Activated CD4-positive, alpha-beta T cell treated with anti-CD3 and anti-CD28 coated beads for 36 hours (primary cell): ENCODE measurements at regions not wholly inside any gene's neighbourhood (a gene's known extent, or its start where the extent isn't known, plus 50 kb on each side); places are given as distances from the start of the nearest gene placed in this dataset.
"Not testable (repeated sequence)": the region's sequence is repeated elsewhere in the genome, so short reads cannot be mapped to it uniquely, and the experiment has no call there.

ENCODE experiments used
- ATAC-seq: fragments of 200-7000 bp; cut with Tn5 transposase; one replicate; pipeline ENCODE4 v1.10.0; 2021; ENCODE audit warnings: mild to moderate bottlenecking, moderate library complexity
- CTCF ChIA-PET: fragments of 350-600 bp; sonication (Branson Sonifier 250); formaldehyde crosslinking; loops from one replicate; lab custom pipeline; 2021; ENCODE audit warnings: antibody characterized with exemption; lab: Charles Lee
- POLR2A ChIA-PET: fragments of 350-600 bp; sonication (Branson Sonifier 250); formaldehyde crosslinking; loops from one replicate; lab custom pipeline; 2021; ENCODE audit warnings: antibody characterized with exemption, inconsistent platforms; lab: Charles Lee
- DNase-seq: peaks from one replicate; pipeline ENCODE4 v3.0.0-alpha.2; 2020
- H3K27ac Mint-ChIP-seq: one replicate; pipeline ENCODE4 v1.8.0; 2021; ENCODE audit warnings: mixed read lengths
- H3K27me3 Mint-ChIP-seq: one replicate; pipeline ENCODE4 v1.8.0; 2021; ENCODE audit warnings: mixed read lengths
- H3K36me3 Mint-ChIP-seq: one replicate; pipeline ENCODE4 v1.8.0; 2021; ENCODE audit warnings: low read depth, mixed read lengths
- H3K4me1 Mint-ChIP-seq: one replicate; pipeline ENCODE4 v1.8.0; 2021; ENCODE audit warnings: mixed read lengths
- H3K4me3 Mint-ChIP-seq: one replicate; pipeline ENCODE4 v1.8.0; 2021; ENCODE audit warnings: mild to moderate bottlenecking, moderate library complexity, mixed read lengths
- H3K9me3 Mint-ChIP-seq: one replicate; pipeline ENCODE4 v1.8.0; 2021; ENCODE audit warnings: low read depth, mixed read lengths
- intact Hi-C, 2 experiments: fragments of 100-400 bp; cut with DNase I in 1 of 2; cut with micrococcal nuclease in 1 of 2; formaldehyde crosslinking; loops; one replicate each; pipeline versions ENCODE4 v1.14.2 to v1.15.1; 2022 to 2024; cut with DNase I, micrococcal nuclease

DNA sequence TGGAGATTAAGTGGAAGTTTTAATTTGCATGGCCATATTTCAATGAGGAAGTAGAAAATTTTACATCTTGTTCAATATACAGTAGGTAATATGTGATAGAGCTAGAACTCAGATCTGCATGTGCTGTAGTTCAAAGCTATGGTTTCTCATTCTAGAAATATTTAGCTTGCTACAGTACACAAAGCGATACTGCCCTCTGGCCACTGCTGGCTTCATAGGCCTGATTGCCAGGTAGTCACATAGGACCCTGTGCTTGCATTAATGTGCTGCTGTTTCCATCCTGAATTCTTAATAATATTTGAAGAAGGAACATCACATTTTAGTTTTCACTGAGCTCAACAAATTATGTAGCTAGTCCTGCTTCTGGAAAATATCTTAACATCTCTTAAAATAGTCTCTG is 87.0 kb downstream of the PLSCR2 start:
- Mint-ChIP-seq H3K4me3 (no peak overlapping the region), H3K9me3 (no peaks in the 10 kb centered on the region), H3K36me3 (no peaks in the 10 kb centered on the region), H3K4me1 (no peaks in the 10 kb centered on the region), H3K27ac (no peak overlapping the region), H3K27me3 (peaks cover 5% of the 10 kb centered on the region)
- ChIA-PET POLR2A (no interaction called here), CTCF (interaction anchor here (0.6 to 1.2 kb wide), 2 partner anchors 11 to 170 kb away, joined by 3 read pairs; no protein-coding TSS in a partner anchor)
- ATAC-seq (no peak), DNase-seq (no peak)
- intact Hi-C loops: no loop called here

DNA sequence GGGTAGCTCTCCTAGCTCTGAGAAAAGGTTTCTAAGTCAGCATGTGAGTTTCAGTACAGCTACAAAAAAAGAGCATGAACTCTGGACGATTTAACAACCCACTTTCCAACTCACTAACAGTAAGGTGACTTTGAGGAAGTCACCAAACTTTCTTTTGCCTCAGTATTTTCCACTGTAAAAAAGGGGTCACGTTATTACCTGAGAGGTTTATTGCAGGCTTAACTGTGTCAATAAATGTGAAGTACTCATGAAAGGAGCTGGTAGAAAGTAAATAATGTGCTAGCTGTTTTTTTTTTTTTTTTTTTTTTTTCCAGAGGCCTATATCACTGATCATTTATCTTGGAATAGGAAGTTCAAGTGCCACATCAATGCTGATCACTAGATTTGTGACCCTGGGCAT is 89.3 kb downstream of the PLSCR2 start:
- intact Hi-C loops: no loop called here
- H3K9me3 Mint-ChIP-seq: no peaks in the 10 kb centered on the region
- ATAC-seq (no peak), DNase-seq (no peak)
- peaks cover 1% of the 10 kb centered on the region for H3K27me3 Mint-ChIP-seq
- H3K36me3 Mint-ChIP-seq: no peaks in the 10 kb centered on the region
- ChIA-PET POLR2A (no interaction called here), CTCF (no interaction called here)
- no peaks in the 10 kb centered on the region for H3K4me1 Mint-ChIP-seq
- H3K4me3 Mint-ChIP-seq: no peak overlapping the region
- H3K27ac Mint-ChIP-seq: no peak overlapping the region

DNA sequence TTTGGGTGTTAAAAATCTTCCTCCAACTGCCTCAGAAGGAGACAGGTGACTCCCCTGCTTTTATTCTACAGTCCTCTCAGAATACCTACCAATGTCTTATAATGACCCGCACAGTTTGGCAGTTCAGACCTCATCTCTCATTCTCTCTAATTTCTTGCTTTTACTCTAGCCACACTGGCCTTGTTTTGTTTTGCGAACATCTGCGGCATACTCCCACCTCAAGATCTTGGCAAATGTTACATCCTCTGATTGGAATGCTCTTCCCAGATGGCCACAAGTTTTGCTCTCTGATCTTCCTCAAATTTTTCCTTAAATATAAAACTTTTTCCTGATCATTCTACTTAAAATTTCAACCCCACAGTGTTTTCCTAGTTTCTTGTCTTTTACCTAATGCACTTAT is 94.1 kb downstream of the PLSCR2 start:
- Mint-ChIP-seq H3K36me3 (no peaks in the 10 kb centered on the region), H3K27me3 (peaks cover 1% of the 10 kb centered on the region), H3K4me3 (no peak overlapping the region), H3K9me3 (peaks cover 8% of the 10 kb centered on the region), H3K27ac (no peak overlapping the region), H3K4me1 (no peaks in the 10 kb centered on the region)
- ChIA-PET POLR2A (no interaction called here), CTCF (interaction anchor here (1.0 kb wide), 1 partner anchor 28 kb away, joined by 3 read pairs; no protein-coding TSS in a partner anchor)
- DNase-seq: no peak
- intact Hi-C loops: no loop called here
- ATAC-seq: no peak

DNA sequence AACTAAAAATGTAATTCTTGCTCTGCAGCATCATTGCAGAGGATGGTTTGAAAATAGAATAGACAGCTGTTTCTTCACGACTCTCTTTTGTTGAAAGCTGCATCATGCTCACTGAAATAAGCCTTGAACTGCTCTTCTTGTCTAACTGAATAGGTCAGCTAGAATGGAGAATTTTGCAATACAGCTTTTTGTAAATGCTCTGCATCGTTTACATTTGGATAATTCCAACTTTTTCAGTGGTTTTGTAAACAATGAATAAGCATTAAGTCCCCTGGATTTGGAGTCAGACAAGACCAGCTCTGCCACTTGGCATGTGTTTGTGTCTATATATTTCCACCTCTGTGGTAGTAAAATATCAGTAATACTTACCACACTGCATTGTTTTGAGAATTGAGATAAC is 95.2 kb downstream of the PLSCR2 start:
- H3K36me3 Mint-ChIP-seq: no peaks in the 10 kb centered on the region
- ChIA-PET CTCF (interaction anchor here (1.0 kb wide), 1 partner anchor 27 kb away, joined by 3 read pairs; no protein-coding TSS in a partner anchor), POLR2A (no interaction called here)
- H3K27me3 Mint-ChIP-seq: peaks cover 1% of the 10 kb centered on the region
- DNase-seq (no peak), ATAC-seq (no peak)
- peaks cover 8% of the 10 kb centered on the region for H3K9me3 Mint-ChIP-seq
- intact Hi-C loops: no loop called here
- no peak overlapping the region for H3K27ac Mint-ChIP-seq
- H3K4me1 Mint-ChIP-seq: no peaks in the 10 kb centered on the region
- H3K4me3 Mint-ChIP-seq: no peak overlapping the region

DNA sequence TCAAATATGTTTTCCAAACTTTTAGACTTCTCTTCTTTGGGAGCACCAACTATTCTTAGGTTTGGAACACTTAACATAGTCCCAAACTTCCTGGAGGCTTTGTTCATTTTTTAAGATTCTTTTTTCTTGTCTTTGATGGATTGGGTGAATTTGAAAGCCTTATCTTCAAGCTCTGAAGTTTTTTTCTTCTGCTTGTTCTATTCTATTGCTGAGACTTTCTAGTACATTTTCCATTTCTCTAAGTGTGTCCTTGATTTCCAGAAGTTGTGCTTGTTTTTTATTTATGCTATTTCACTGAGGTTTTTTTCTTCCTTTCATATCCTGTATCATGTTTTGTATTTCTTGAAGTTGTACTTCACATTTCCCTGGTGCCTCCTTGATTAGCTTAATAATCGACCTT is 97.5 kb downstream of the PLSCR2 start:
- intact Hi-C loops: no loop called here
- peaks cover 8% of the 10 kb centered on the region for H3K9me3 Mint-ChIP-seq
- no peak for DNase-seq
- POLR2A ChIA-PET: no interaction called here
- peaks cover 1% of the 10 kb centered on the region for H3K27me3 Mint-ChIP-seq
- H3K27ac Mint-ChIP-seq: no peak overlapping the region
- no peaks in the 10 kb centered on the region for H3K4me1 Mint-ChIP-seq
- H3K4me3 Mint-ChIP-seq: no peak overlapping the region
- H3K36me3 Mint-ChIP-seq: no peaks in the 10 kb centered on the region
- no peak for ATAC-seq
- CTCF ChIA-PET: interaction anchor here (0.7 to 1.4 kb wide), 2 partner anchors 11 to 16 kb away, joined by 3 read pairs; no protein-coding TSS in a partner anchor

DNA sequence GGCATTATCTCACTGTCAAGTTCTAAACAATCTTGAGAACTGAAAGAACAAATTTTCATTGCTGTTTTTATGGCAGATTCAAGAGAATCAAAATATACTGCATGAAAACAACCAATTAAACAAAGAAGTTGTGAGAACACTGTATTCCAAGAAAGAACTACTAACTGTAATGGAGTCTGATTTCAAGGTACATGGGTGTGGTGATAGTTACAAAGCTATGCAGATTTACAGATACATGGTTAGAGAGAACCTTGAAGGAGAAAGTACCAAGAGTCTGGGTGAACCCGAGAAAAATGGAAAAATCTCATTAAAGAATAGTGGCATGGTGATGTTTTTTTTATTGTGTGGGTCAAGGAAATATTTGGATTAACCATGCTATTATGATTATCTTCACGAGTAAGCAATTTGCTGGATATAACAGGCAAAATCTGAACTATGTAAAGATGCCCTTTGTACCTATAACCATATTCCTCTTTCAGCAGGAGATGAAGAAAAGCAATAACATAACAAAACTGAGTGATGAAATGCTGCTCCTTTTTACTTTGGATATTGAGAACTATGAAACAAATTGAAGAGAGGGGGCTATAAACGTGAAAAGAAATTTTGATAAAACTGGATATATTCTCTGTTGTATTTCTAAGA is 100.4 kb downstream of the PLSCR2 start:
- ChIA-PET POLR2A (no interaction called here), CTCF (no interaction called here)
- Mint-ChIP-seq H3K4me1 (no peaks in the 10 kb centered on the region), H3K4me3 (no peak overlapping the region), H3K27me3 (peaks cover 1% of the 10 kb centered on the region), H3K27ac (no peak overlapping the region), H3K9me3 (peaks cover 8% of the 10 kb centered on the region), H3K36me3 (no peaks in the 10 kb centered on the region)
- no peak for DNase-seq
- no peak for ATAC-seq
- intact Hi-C loops: no loop called here

DNA sequence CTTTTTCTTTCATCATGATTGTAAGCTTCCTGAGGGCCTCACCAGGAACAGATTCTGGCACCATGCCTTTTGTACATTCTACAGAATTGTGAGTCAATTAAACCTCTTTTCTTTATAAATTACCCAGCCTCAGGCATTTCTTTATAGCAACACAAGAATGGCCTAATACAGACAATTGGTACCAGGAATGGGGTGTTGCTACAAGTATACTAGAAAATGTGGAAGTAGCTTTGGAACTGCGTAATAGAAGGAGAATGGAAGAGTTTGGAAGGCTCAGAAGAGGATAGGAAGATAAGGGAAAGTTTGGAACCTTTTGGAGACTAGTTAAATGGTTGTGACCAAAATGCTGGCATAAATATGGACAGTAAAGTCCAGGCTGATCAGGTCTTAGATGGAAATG is 108.9 kb upstream of the PLSCR4 start:
- Mint-ChIP-seq H3K36me3 (no peaks in the 10 kb centered on the region), H3K27ac (no peak overlapping the region), H3K9me3 (peaks cover 6% of the 10 kb centered on the region), H3K4me3 (no peak overlapping the region), H3K27me3 (no peaks in the 10 kb centered on the region), H3K4me1 (no peaks in the 10 kb centered on the region)
- POLR2A ChIA-PET: no interaction called here
- ATAC-seq (no peak), DNase-seq (no peak)
- intact Hi-C loops: no loop called here
- CTCF ChIA-PET: no interaction called here

DNA sequence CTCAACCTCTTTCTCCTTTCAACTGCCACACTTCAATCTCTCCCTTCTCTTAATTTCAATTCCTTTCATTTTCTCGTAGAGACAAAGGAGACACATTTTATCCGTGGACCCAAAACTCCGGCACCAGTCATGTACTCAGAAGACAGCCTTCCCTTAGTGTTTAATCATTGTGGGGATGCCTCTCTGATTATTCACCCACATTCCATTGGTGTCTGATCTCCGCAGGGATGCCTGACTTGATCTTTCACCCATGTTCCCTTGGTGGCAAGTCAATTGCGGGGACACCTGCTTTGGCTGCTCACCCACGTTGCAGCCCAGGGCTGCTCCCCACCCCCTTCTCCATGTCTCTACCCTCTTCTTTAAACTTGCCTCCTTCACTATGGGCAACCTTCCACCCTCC is 103.5 kb upstream of the PLSCR4 start:
- H3K4me3 Mint-ChIP-seq, DNase-seq, H3K9me3 Mint-ChIP-seq, H3K27me3 Mint-ChIP-seq, H3K27ac Mint-ChIP-seq, intact Hi-C loops, H3K4me1 Mint-ChIP-seq, H3K36me3 Mint-ChIP-seq, POLR2A ChIA-PET, CTCF ChIA-PET, ATAC-seq: not testable (repeated sequence)

DNA sequence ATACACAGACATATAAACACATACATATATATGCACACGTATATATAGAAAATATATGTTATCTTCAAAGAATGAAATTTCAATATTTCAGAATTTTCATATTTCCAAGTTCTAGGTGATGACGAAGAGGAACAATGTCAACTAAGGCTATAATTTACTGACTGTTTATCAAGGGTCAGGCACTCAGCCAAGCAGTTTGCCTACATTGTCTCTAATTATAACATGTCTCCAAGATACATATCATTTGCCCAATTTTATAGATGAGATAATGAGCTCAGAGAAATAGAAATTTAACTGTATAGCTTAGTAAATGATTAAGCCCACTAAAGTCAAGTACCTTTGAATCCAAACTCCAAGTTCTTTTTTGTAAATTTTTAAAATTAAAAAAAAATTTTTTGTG is 99.9 kb upstream of the PLSCR4 start:
- ChIA-PET POLR2A (no interaction called here), CTCF (no interaction called here)
- Mint-ChIP-seq H3K36me3 (no peaks in the 10 kb centered on the region), H3K9me3 (peaks cover 2% of the 10 kb centered on the region), H3K27ac (no peak overlapping the region), H3K4me3 (no peak overlapping the region), H3K4me1 (no peaks in the 10 kb centered on the region), H3K27me3 (no peaks in the 10 kb centered on the region)
- ATAC-seq: no peak
- intact Hi-C loops: no loop called here
- no peak for DNase-seq

DNA sequence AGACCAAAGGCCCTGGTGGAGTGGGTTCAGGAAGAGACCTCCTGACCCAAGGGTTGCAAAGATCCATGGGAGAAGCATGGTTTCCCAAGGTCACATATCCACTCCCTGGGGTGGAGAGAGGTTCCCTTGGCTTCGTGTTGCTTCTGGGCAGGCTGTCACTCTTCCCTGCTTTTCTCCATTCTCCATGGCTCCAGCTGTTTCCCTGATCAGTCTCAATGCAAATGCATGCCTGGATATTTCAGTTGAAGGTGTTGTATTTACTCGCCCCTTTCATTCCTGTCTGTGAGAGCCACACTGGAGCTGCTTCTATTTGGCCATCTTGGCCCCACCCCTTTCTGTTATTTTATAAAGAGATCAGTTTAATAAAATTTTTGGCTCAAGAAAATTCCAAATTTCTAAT is 95.0 kb upstream of the PLSCR4 start:
- Mint-ChIP-seq H3K27ac (no peak overlapping the region), H3K4me1 (no peaks in the 10 kb centered on the region), H3K27me3 (no peaks in the 10 kb centered on the region), H3K4me3 (no peak overlapping the region), H3K9me3 (no peaks in the 10 kb centered on the region), H3K36me3 (no peaks in the 10 kb centered on the region)
- DNase-seq (no peak), ATAC-seq (no peak)
- CTCF ChIA-PET: interaction anchor here (1.2 kb wide), 1 partner anchor 138 kb away, joined by 5 read pairs; no protein-coding TSS in a partner anchor
- POLR2A ChIA-PET: no interaction called here
- intact Hi-C loops: no loop called here

DNA sequence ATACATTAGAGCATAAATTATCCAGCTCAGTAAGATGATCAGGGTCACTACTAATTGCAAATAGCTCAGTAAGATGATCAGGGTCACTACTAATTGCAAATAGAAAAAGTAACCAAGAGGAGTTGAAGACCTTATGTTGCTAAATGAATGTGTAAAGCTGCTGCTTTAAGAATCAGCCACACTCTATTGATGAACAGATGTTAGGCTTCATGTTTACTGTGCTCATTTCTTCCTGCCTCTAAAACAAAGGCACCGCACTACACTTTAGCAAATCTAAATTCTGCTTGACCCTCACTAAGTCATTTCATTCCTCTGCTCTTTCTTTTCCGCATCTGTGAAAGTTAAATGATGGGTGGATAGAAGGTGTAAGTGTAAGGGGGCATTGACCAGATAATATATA is 92.6 kb upstream of the PLSCR4 start:
- DNase-seq (no peak), ATAC-seq (no peak)
- ChIA-PET CTCF (no interaction called here), POLR2A (no interaction called here)
- no peaks in the 10 kb centered on the region for H3K9me3 Mint-ChIP-seq
- H3K27me3 Mint-ChIP-seq: no peaks in the 10 kb centered on the region
- no peaks in the 10 kb centered on the region for H3K36me3 Mint-ChIP-seq
- no peak overlapping the region for H3K27ac Mint-ChIP-seq
- intact Hi-C loops: no loop called here
- no peak overlapping the region for H3K4me3 Mint-ChIP-seq
- no peaks in the 10 kb centered on the region for H3K4me1 Mint-ChIP-seq

DNA sequence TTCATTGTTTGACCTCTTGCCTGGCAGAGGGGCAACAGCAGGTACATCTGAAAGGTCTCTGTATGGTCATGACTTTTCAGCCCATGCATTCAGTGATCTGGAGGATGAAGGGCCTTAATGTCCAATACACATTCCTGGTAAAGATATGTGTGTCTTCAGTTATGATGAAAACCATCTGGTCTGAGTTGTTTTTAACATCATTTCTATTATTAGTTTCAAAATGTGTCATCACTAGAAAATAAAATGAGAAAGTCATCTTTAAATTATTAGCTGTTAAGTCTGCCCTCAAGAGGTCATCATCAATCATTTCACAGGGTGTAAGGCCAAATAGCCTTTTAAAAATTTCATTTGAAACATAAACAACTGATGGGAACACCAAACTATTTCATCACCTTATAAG is 92.1 kb upstream of the PLSCR4 start:
- Mint-ChIP-seq H3K4me1 (no peaks in the 10 kb centered on the region), H3K36me3 (no peaks in the 10 kb centered on the region), H3K4me3 (no peak overlapping the region), H3K9me3 (no peaks in the 10 kb centered on the region), H3K27ac (no peak overlapping the region), H3K27me3 (no peaks in the 10 kb centered on the region)
- DNase-seq: no peak
- POLR2A ChIA-PET: no interaction called here
- CTCF ChIA-PET: no interaction called here
- intact Hi-C loops: no loop called here
- ATAC-seq: no peak
